ENCODE measurements at regions not wholly inside any gene's neighbourhood (a gene's known extent, or its start where the extent isn't known, plus 50 kb on each side); places are given as distances from the start of the nearest gene placed in this dataset.
A peak's percentile ranks its signal among the peaks of the same experiment; 100 is the strongest.
"Not testable (repeated sequence)": the region's sequence is repeated elsewhere in the genome, so short reads cannot be mapped to it uniquely, and the experiment has no call there.

- no peak for DNase-seq (ENCODE audit: low spot score)
Measured at GRCh38 chr17:12195418-12195817, 174.7 kb downstream of the MAP2K4 start.

- no peak for DNase-seq (ENCODE audit: low spot score)
Measured at GRCh38 chr17:12201294-12201880, 180.7 kb downstream of the MAP2K4 start.

GRCh38 chr17:12209632-12210191, 189.0 kb downstream of the MAP2K4 start:
- DNase-seq (ENCODE audit: low spot score), result no peak

GRCh38 chr17:12220714-12221439, 200.2 kb downstream of the MAP2K4 start:
- not testable (repeated sequence) for DNase-seq (ENCODE audit: low spot score)

GRCh38 chr17:12222392-12222791, 201.7 kb downstream of the MAP2K4 start:
- DNase-seq (ENCODE audit: low spot score), result no peak

GRCh38 chr17:12227547-12227946, 206.9 kb downstream of the MAP2K4 start:
- no peak for DNase-seq (ENCODE audit: low spot score)

GRCh38 chr17:12229335-12229734, 208.7 kb downstream of the MAP2K4 start:
- DNase-seq (ENCODE audit: low spot score), result no peak

GRCh38 chr17:12230481-12231354, 210.0 kb downstream of the MAP2K4 start:
- no peak for DNase-seq (ENCODE audit: low spot score)

- DNase-seq (ENCODE audit: low spot score), result no peak
Measured at GRCh38 chr17:12231355-12231682, 210.6 kb downstream of the MAP2K4 start.

- not testable (repeated sequence) for DNase-seq (ENCODE audit: low spot score)
Measured at GRCh38 chr17:12239021-12239420, 218.3 kb downstream of the MAP2K4 start.

- DNase-seq (ENCODE audit: low spot score), result no peak
Measured at GRCh38 chr17:12242345-12242954, 221.8 kb downstream of the MAP2K4 start.

GRCh38 chr17:12247761-12248160, 227.1 kb downstream of the MAP2K4 start:
- no peak for DNase-seq (ENCODE audit: low spot score)

GRCh38 chr17:12250973-12251372, 230.3 kb downstream of the MAP2K4 start:
- DNase-seq (ENCODE audit: low spot score), result peak; percentile 20

- DNase-seq (ENCODE audit: low spot score), result no peak
Measured at GRCh38 chr17:12252462-12252861, 231.8 kb downstream of the MAP2K4 start.

GRCh38 chr17:12254460-12254859, 233.8 kb downstream of the MAP2K4 start:
- no peak for DNase-seq (ENCODE audit: low spot score)

GRCh38 chr17:12256380-12256995, 235.8 kb downstream of the MAP2K4 start:
- peak; percentile 52 for DNase-seq (ENCODE audit: low spot score)

GRCh38 chr17:12257176-12257575, 236.5 kb downstream of the MAP2K4 start:
- DNase-seq (ENCODE audit: low spot score), result no peak

GRCh38 chr17:12261354-12261753, 240.7 kb downstream of the MAP2K4 start:
- no peak for DNase-seq (ENCODE audit: low spot score)

- no peak for DNase-seq (ENCODE audit: low spot score)
Measured at GRCh38 chr17:12269751-12270150, 249.1 kb downstream of the MAP2K4 start.

GRCh38 chr17:12277827-12278226, 257.1 kb downstream of the MAP2K4 start:
- no peak for DNase-seq (ENCODE audit: low spot score)

GRCh38 chr17:12282056-12282455, 261.4 kb downstream of the MAP2K4 start:
- no peak for DNase-seq (ENCODE audit: low spot score)

- no peak for DNase-seq (ENCODE audit: low spot score)
Measured at GRCh38 chr17:12287953-12288352, 267.3 kb downstream of the MAP2K4 start.
